PC-3 (cell line): ENCODE measurements at regions not wholly inside any gene's neighbourhood (a gene's known extent, or its start where the extent isn't known, plus 50 kb on each side); places are given as distances from the start of the nearest gene placed in this dataset.

Source experiments
- EZH2 ChIP-seq: fragments of 300-600 bp; sonication (generic); IDR thresholded peaks from one replicate; pipeline ENCODE4 v1.6.1; 2017; ENCODE audit warnings: antibody characterized with exemption, mild to moderate bottlenecking, low read length; ENCODE audit not compliant: unreplicated experiment
- EZH2phosphoT487 ChIP-seq: fragments of 300-600 bp; sonication (generic); IDR thresholded peaks from 2 replicates; pipeline ENCODE4 v1.6.1; 2018; ENCODE audit warnings: mild to moderate bottlenecking, antibody characterized with exemption, low read length, borderline replicate concordance
- TF ChIP-seq, protein P1 (sequence below): fragments of 300-600 bp; sonication (generic); conservative IDR thresholded peaks from 2 replicates; pipeline ENCODE4 v1.5.1; 2017; ENCODE audit warnings: antibody characterized with exemption, low read depth, mild to moderate bottlenecking, low read length

DNA sequence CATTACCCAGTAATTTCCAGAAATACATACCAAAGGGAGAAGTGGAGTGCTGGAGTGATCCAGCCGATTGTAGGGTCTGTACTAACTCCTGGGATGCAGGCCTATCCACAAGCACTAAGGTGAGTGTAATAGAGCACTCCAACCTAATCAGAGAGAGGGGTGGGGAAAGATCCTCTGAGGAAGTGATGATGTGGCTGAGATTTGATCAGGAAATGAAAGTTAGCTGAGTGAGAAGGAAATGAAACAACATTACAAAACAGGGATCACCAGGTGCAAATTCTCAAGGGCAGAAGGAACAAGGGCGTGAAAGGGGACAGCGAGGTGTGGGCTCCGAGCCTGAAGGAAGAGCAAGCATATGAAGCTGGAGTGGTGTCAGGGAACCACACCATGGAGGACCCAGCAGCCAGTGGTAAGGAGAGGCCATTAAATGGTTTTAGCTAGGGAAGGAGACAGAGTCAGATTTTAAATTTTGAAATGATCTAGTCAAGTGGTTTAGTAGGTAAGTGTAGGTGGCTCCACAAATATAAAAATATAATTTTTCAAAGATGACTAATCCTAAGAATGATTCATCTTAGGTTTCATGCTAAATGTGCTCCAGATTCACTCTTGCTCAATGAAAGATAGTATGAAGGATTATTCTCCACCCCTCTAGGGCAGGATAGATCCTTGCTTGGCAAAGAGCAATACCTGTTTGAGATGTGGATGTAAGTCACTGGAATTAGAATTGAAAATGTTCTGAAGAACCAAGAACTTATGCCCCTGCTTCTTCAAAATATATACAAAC lies 348.7 kb downstream of the TBL1XR1 start:
- TF ChIP-seq, protein P1, sequence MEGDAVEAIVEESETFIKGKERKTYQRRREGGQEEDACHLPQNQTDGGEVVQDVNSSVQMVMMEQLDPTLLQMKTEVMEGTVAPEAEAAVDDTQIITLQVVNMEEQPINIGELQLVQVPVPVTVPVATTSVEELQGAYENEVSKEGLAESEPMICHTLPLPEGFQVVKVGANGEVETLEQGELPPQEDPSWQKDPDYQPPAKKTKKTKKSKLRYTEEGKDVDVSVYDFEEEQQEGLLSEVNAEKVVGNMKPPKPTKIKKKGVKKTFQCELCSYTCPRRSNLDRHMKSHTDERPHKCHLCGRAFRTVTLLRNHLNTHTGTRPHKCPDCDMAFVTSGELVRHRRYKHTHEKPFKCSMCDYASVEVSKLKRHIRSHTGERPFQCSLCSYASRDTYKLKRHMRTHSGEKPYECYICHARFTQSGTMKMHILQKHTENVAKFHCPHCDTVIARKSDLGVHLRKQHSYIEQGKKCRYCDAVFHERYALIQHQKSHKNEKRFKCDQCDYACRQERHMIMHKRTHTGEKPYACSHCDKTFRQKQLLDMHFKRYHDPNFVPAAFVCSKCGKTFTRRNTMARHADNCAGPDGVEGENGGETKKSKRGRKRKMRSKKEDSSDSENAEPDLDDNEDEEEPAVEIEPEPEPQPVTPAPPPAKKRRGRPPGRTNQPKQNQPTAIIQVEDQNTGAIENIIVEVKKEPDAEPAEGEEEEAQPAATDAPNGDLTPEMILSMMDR, result no peak
- no peak for TF ChIP-seq EZH2
- TF ChIP-seq EZH2phosphoT487, result no peak
